SH-SY5Y (cell line): ENCODE measurements at regions not wholly inside any gene's neighbourhood (a gene's known extent, or its start where the extent isn't known, plus 50 kb on each side); places are given as distances from the start of the nearest gene placed in this dataset.

Experiments used
- GATA2 ChIP-seq: IDR thresholded peaks from 2 replicates; pipeline ENCODE4 v1.6.1; 2011; ENCODE audit warnings: mild to moderate bottlenecking, low read depth, low read length
- GATA3 ChIP-seq: IDR thresholded peaks from 2 replicates; pipeline ENCODE4 v1.6.1; 2011; ENCODE audit warnings: low read depth, mild to moderate bottlenecking, low read length, moderate library complexity

DNA sequence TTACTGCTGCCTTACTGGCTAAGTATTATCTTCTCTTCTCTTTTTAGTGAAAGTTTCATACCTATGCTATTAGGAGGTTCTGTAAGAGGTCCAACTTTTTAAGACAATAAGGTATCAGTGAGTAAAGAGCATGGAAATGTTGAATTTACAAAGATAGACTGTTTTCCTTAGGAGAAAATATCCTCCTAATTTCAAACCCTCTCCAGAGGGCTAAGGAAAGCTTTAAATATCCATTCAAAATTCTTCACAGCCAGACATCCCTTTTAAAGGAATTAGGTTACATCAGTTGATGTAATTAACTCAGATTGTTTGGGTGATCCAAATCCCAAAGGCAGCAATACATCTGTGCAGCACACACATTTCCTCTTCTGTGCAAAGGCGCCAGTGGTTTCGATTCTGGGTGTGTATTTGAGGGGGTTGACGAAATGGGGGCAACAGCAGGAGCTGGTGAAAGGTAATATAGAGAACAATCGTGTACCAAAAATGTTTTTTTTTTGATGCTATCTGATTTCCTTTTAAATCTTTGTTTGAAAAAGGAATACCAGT, 273.8 kb upstream of the RPS23 start:
- peak; percentile 62 for TF ChIP-seq GATA2
- TF ChIP-seq GATA3 = no peak
